Ishikawa (cell line): ENCODE measurements at regions not wholly inside any gene's neighbourhood (a gene's known extent, or its start where the extent isn't known, plus 50 kb on each side); places are given as distances from the start of the nearest gene placed in this dataset.

Source experiments
- FOXM1 ChIP-seq: IDR thresholded peaks from 2 replicates; pipeline ENCODE4 v1.6.1; 2012; ENCODE audit warnings: low read depth, borderline replicate concordance
- TEAD4 ChIP-seq: IDR thresholded peaks from 2 replicates; pipeline ENCODE4 v1.6.1; 2012
- YY1 ChIP-seq: IDR thresholded peaks from 2 replicates; pipeline ENCODE4 v1.6.1; 2012; ENCODE audit warnings: low read depth

DNA sequence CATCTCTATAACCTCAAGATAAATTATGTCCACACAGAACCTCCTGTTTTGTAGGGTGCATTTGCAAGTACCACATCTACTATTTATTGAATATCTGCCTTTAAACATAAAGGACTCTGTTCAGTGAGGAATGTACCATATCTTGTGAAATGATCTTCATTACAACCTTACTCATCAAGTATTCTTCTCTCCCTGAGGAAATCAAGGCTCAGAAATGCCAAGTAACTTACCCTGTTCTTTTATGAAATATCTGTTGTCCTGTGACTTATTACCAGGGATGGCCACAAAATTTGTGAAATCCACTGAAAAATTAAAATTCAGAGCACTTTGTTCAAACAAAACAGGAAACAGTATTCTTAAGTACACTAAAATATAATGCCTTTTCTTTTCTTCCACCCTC is 366.7 kb downstream of the GALC start:
- TF ChIP-seq TEAD4 (no peak), FOXM1 (no peak), YY1 (no peak)
